ENCODE measurements at regions not wholly inside any gene's neighbourhood (a gene's known extent, or its start where the extent isn't known, plus 50 kb on each side); places are given as distances from the start of the nearest gene placed in this dataset.

- TF ChIP-seq CHD7 (IDR thresholded peaks at IDR 0.05; ENCODE audit: insufficient replicate concordance, low read length) (no peak), BRCA1 (IDR thresholded peaks at IDR 0.05; ENCODE audit: low read depth, low read length) (no peak), JUN (IDR thresholded peaks at IDR 0.05; ENCODE audit: low read depth, low read length) (no peak), TEAD4 (IDR thresholded peaks at IDR 0.05; ENCODE audit: low read depth, low read length) (no peak), CHD2 (IDR thresholded peaks at IDR 0.05; ENCODE audit: low read length) (no peak), POU5F1 (IDR thresholded peaks at IDR 0.05; ENCODE audit: low read depth, low read length) (no peak), HDAC2 (IDR thresholded peaks at IDR 0.05; ENCODE audit: borderline replicate concordance in 1 of 2, low read depth in 2 of 2, low read length in 2 of 2) (no peak), MAFK (IDR thresholded peaks at IDR 0.05; ENCODE audit: low read depth, low read length) (no peak), PHF8 (conservative IDR thresholded peaks at IDR 0.05; ENCODE audit: low read depth, low read length) (no peak), SRF (IDR thresholded peaks at IDR 0.05; ENCODE audit: low read depth, low read length) (no peak), TAF1 (IDR thresholded peaks at IDR 0.05; ENCODE audit: low read depth, low read length) (no peak)
Measured at GRCh38 chr13:67557642-67558241, 327.6 kb upstream of the PCDH9 start (continued).

Data from H1 (cell line).